ENCODE measurements at regions not wholly inside any gene's neighbourhood (a gene's known extent, or its start where the extent isn't known, plus 50 kb on each side); places are given as distances from the start of the nearest gene placed in this dataset.

DNA sequence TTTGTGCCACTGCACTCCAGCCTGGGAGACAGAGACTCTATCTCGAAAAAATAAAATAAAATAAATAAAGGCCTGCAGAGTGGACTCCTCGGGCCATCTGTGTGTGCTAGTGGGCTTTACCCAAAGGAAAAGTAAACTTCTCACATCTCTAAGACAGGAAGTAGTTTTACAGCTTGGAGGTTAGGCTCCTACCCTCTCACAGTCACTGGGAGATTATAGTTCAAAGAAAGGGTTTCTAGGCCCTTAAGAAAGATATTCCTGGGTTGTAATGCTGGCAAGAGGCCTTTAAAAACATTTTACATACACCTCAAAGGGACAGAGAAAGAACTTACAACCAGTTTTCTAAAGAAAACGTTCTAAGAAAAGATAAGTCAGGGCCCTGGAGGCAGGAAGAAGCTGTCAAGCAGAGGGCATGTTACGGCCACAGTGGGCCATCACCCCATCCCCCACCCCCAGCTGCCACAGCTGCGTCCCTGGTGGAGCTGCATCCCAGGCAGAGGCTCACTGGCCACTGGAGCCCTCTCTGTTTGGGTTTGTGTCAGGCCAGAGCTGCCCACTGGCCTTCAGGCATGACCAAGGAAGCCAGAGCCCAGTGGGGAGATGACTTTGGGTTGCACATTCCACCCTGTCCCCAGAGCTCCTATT lies 78.1 kb upstream of the CDK20 start:
- 53% methylated on average over 5 of the region's 5 CpGs for WGBS (ENCODE audit: missing lambda C conversion rate)
- Histone ChIP-seq H3K4me3 (no peak overlapping the region), H3K27ac (no peak overlapping the region), H3K9me3 (no peaks in the 10 kb centered on the region), H3K4me2 (no peak overlapping the region), H3K4me1 (peaks cover 5% of the 10 kb centered on the region; the same call in 1 of the 3 replicates)
- ATAC-seq: no peak
- CTCF ChIA-PET: interaction anchor here (0.6 to 1.0 kb wide), 3 partner anchors 10 to 865 kb away, joined by 3 read pairs; no protein-coding TSS in a partner anchor
- TF ChIP-seq ZFP36 (IDR thresholded peaks at IDR 0.05; ENCODE audit: borderline replicate concordance, partially characterized antibody) (no peak), ZSCAN20 (CRISPR knock-in tag; IDR thresholded peaks at IDR 0.05) (no peak), RAD21 (conservative IDR thresholded peaks at IDR 0.05 in 1 of 2, IDR thresholded peaks at IDR 0.05 in 1 of 2) (no peak), JUN (IDR thresholded peaks at IDR 0.05) (no peak), CBX2 (IDR thresholded peaks at IDR 0.05; ENCODE audit: borderline replicate concordance, low read depth) (no peak), RFX5 (IDR thresholded peaks at IDR 0.05) (no peak), ZNF302 (CRISPR knock-in tag; IDR thresholded peaks at IDR 0.05) (no peak), ATOH8 (CRISPR knock-in tag; IDR thresholded peaks at IDR 0.05; ENCODE audit: low read depth) (no peak), NFE2L2 (conservative IDR thresholded peaks at IDR 0.05; ENCODE audit: low read length) (no peak), GATA3 (IDR thresholded peaks at IDR 0.05; ENCODE audit: borderline replicate concordance) (no peak), HEYL (CRISPR knock-in tag; IDR thresholded peaks at IDR 0.05) (no peak), SMC3 (IDR thresholded peaks at IDR 0.05) (no peak), POLR2AphosphoS2 (conservative IDR thresholded peaks at IDR 0.05; ENCODE audit: low read length) (no peak), RARB (CRISPR knock-in tag; IDR thresholded peaks at IDR 0.05) (no peak), CHD2 (IDR thresholded peaks at IDR 0.05; ENCODE audit: low read length, partially characterized antibody) (no peak), HES2 (IDR thresholded peaks at IDR 0.05) (no peak)
- TF ChIP-seq, protein P1, sequence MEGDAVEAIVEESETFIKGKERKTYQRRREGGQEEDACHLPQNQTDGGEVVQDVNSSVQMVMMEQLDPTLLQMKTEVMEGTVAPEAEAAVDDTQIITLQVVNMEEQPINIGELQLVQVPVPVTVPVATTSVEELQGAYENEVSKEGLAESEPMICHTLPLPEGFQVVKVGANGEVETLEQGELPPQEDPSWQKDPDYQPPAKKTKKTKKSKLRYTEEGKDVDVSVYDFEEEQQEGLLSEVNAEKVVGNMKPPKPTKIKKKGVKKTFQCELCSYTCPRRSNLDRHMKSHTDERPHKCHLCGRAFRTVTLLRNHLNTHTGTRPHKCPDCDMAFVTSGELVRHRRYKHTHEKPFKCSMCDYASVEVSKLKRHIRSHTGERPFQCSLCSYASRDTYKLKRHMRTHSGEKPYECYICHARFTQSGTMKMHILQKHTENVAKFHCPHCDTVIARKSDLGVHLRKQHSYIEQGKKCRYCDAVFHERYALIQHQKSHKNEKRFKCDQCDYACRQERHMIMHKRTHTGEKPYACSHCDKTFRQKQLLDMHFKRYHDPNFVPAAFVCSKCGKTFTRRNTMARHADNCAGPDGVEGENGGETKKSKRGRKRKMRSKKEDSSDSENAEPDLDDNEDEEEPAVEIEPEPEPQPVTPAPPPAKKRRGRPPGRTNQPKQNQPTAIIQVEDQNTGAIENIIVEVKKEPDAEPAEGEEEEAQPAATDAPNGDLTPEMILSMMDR (IDR thresholded peaks at IDR 0.05): no peak
- TF ChIP-seq, protein P2, sequence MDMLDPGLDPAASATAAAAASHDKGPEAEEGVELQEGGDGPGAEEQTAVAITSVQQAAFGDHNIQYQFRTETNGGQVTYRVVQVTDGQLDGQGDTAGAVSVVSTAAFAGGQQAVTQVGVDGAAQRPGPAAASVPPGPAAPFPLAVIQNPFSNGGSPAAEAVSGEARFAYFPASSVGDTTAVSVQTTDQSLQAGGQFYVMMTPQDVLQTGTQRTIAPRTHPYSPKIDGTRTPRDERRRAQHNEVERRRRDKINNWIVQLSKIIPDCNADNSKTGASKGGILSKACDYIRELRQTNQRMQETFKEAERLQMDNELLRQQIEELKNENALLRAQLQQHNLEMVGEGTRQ (IDR thresholded peaks at IDR 0.05): no peak
- FAIRE-seq: no peak
- no peak for DNase-seq (ENCODE audit: low read depth in 1 of 2, low spot score in 1 of 2)
- POLR2A ChIA-PET: no interaction called here

DNA sequence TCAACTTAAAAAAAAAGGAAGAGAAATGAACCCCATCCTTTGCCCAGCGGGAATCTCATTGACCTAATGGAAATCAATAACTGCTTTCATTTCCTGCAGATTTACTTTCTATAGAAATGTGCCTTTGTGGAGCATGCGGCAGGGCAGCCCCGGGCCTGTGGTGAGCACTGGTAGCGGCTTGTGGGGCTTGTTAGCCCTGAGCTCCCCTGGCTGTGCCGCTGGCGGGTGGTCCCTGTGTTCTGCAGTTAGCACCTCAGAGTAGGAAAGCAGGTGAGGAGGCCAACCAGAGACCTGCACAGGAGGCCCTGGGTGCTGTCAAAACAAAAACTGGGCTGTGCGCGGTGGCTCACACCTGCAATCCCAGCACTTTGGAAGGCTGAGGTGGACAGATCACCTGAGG lies 76.8 kb upstream of the CDK20 start:
- Histone ChIP-seq H3K9me3 (no peaks in the 10 kb centered on the region), H3K4me1 (no peaks in the 10 kb centered on the region), H3K4me3 (no peak overlapping the region), H3K27ac (no peak overlapping the region), H3K4me2 (no peak overlapping the region)
- no peak for DNase-seq (ENCODE audit: low read depth in 1 of 2, low spot score in 1 of 2)
- ATAC-seq: no peak
- TF ChIP-seq SMC3 (IDR thresholded peaks at IDR 0.05) (no peak), ZNF302 (CRISPR knock-in tag; IDR thresholded peaks at IDR 0.05) (no peak), MYC (IDR thresholded peaks at IDR 0.05; ENCODE audit: borderline replicate concordance, low read length) (no peak), KDM5A (IDR thresholded peaks at IDR 0.05) (no peak), ZSCAN20 (CRISPR knock-in tag; IDR thresholded peaks at IDR 0.05) (no peak), EHF (CRISPR knock-in tag; IDR thresholded peaks at IDR 0.05) (no peak), NR3C1 (IDR thresholded peaks at IDR 0.05) (no peak), MAFK (IDR thresholded peaks at IDR 0.05; ENCODE audit: partially characterized antibody) (no peak), HOXB5 (CRISPR knock-in tag; IDR thresholded peaks at IDR 0.05) (no peak), RCOR1 (IDR thresholded peaks at IDR 0.05; ENCODE audit: low read depth, low read length) (no peak), ATOH8 (CRISPR knock-in tag; IDR thresholded peaks at IDR 0.05; ENCODE audit: low read depth) (no peak), ESRRA (IDR thresholded peaks at IDR 0.05; ENCODE audit: borderline replicate concordance, low read length) (no peak), CEBPB (IDR thresholded peaks at IDR 0.05) (no peak), HES2 (IDR thresholded peaks at IDR 0.05) (no peak), EP300 (IDR thresholded peaks at IDR 0.05) (no peak)
- TF ChIP-seq, protein P3, sequence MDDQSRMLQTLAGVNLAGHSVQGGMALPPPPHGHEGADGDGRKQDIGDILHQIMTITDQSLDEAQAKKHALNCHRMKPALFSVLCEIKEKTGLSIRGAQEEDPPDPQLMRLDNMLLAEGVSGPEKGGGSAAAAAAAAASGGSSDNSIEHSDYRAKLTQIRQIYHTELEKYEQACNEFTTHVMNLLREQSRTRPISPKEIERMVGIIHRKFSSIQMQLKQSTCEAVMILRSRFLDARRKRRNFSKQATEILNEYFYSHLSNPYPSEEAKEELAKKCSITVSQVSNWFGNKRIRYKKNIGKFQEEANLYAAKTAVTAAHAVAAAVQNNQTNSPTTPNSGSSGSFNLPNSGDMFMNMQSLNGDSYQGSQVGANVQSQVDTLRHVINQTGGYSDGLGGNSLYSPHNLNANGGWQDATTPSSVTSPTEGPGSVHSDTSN (IDR thresholded peaks at IDR 0.05): no peak
- 92% methylated on average over 8 of the region's 8 CpGs for WGBS (ENCODE audit: missing lambda C conversion rate)
- CTCF ChIA-PET: interaction anchor here (1.2 to 1.5 kb wide), 2 partner anchors 9 to 18 kb away, joined by 4 read pairs; no protein-coding TSS in a partner anchor
- FAIRE-seq: no peak
- POLR2A ChIA-PET: no interaction called here

Measured in A549 (cell line).